DOHH2 (cell line): ENCODE measurements at regions not wholly inside any gene's neighbourhood (a gene's known extent, or its start where the extent isn't known, plus 50 kb on each side); places are given as distances from the start of the nearest gene placed in this dataset.

ENCODE experiments used
- H3F3A ChIP-seq: fragments of 200-600 bp; sonication (generic), shearing (Covaris generic); 2 replicates; pipeline ENCODE4 v1.6.0; 2016; ENCODE audit warnings: antibody characterized with exemption, mild to moderate bottlenecking; ENCODE audit not compliant: control insufficient read depth, insufficient read depth
- H3K27ac ChIP-seq: fragments of 200-600 bp; sonication (generic); 2 replicates; pipeline ENCODE4 v1.5.1; 2014; ENCODE audit warnings: low read depth, mild to moderate bottlenecking, low read length, moderate library complexity
- H3K27me3 ChIP-seq: fragments of 200-600 bp; sonication (generic); 2 replicates; pipeline ENCODE4 v1.6.1; 2014; ENCODE audit warnings: mild to moderate bottlenecking, low read length, mixed read lengths; ENCODE audit not compliant: control insufficient read depth
- H3K36me3 ChIP-seq: fragments of 200-600 bp; sonication (generic); 2 replicates; pipeline ENCODE4 v1.6.1; 2014; ENCODE audit warnings: mild to moderate bottlenecking, low read length, moderate library complexity, mixed read lengths; ENCODE audit not compliant: control insufficient read depth
- H3K4me1 ChIP-seq: fragments of 200-600 bp; sonication (generic); 2 replicates; pipeline ENCODE4 v1.6.1; 2014; ENCODE audit warnings: mild to moderate bottlenecking, low read length, mixed read lengths; ENCODE audit not compliant: control insufficient read depth
- H3K4me2 ChIP-seq: fragments of 200-600 bp; sonication (generic); 2 replicates; pipeline ENCODE4 v1.6.0; 2014; ENCODE audit warnings: mild to moderate bottlenecking, low read length, moderate library complexity
- H3K4me3 ChIP-seq: fragments of 200-600 bp; sonication (generic); 2 replicates; pipeline ENCODE4 v1.5.1; 2014; ENCODE audit warnings: mild to moderate bottlenecking, low read length, mixed read lengths
- H3K79me2 ChIP-seq: fragments of 200-600 bp; sonication (generic); 2 replicates; pipeline ENCODE4 v1.6.1; 2014; ENCODE audit warnings: mild to moderate bottlenecking, low read length, mixed read lengths; ENCODE audit not compliant: control insufficient read depth
- H3K9me2 ChIP-seq: fragments of 200-600 bp; sonication (generic); replicated peaks from 2 replicates; pipeline ENCODE4 v1.6.1; 2014; ENCODE audit warnings: mild to moderate bottlenecking, low read length, mixed read lengths; ENCODE audit not compliant: control insufficient read depth
- H3K9me3 ChIP-seq: fragments of 200-600 bp; sonication (generic); 2 replicates; pipeline ENCODE4 v1.6.1; 2014; ENCODE audit warnings: antibody characterized with exemption, low read length, mixed read lengths; ENCODE audit not compliant: control insufficient read depth, insufficient read depth
- H4K20me1 ChIP-seq: fragments of 200-600 bp; sonication (generic); 2 replicates; pipeline ENCODE4 v1.6.0; 2014; ENCODE audit warnings: low read depth, mild to moderate bottlenecking, antibody characterized with exemption, low read length, moderate library complexity; ENCODE audit not compliant: control insufficient read depth, insufficient read depth
- EZH2phosphoT487 ChIP-seq: fragments of 200-600 bp; sonication (generic); IDR thresholded peaks from 2 replicates; pipeline ENCODE4 v1.6.1; 2017; ENCODE audit warnings: borderline replicate concordance, mild to moderate bottlenecking, antibody characterized with exemption, low read length, moderate library complexity, mixed read lengths
- TF ChIP-seq, protein P1 (sequence below): fragments of 200-600 bp; sonication (generic); IDR thresholded peaks from one replicate; pipeline ENCODE4 v1.5.1; 2014; ENCODE audit warnings: antibody characterized with exemption, mild to moderate bottlenecking, low read depth, low read length; ENCODE audit not compliant: poor library complexity, severe bottlenecking

- Histone ChIP-seq H3K36me3 (no peaks in the 10 kb centered on the region), H3K4me1 (peaks cover 23% of the 10 kb centered on the region), H3K9me3 (peaks cover 14% of the 10 kb centered on the region; the same call in 1 of the 2 replicates), H3K4me3 (peak overlapping the region; percentile 19), H3F3A (no peaks in the 10 kb centered on the region), H4K20me1 (no peaks in the 10 kb centered on the region), H3K79me2 (no peaks in the 10 kb centered on the region), H3K27me3 (no peaks in the 10 kb centered on the region), H3K27ac (peak overlapping the region; percentile 56), H3K9me2 (no peaks in the 10 kb centered on the region), H3K4me2 (peak overlapping the region; percentile 39)
- TF ChIP-seq EZH2phosphoT487 = no peak
- TF ChIP-seq, protein P1, sequence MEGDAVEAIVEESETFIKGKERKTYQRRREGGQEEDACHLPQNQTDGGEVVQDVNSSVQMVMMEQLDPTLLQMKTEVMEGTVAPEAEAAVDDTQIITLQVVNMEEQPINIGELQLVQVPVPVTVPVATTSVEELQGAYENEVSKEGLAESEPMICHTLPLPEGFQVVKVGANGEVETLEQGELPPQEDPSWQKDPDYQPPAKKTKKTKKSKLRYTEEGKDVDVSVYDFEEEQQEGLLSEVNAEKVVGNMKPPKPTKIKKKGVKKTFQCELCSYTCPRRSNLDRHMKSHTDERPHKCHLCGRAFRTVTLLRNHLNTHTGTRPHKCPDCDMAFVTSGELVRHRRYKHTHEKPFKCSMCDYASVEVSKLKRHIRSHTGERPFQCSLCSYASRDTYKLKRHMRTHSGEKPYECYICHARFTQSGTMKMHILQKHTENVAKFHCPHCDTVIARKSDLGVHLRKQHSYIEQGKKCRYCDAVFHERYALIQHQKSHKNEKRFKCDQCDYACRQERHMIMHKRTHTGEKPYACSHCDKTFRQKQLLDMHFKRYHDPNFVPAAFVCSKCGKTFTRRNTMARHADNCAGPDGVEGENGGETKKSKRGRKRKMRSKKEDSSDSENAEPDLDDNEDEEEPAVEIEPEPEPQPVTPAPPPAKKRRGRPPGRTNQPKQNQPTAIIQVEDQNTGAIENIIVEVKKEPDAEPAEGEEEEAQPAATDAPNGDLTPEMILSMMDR = no peak
Observed at GRCh38 chr2:236862961-236863728, 222.5 kb upstream of the COPS8 start.

GRCh38 chr2:236863729-236864126 lies 222.0 kb upstream of the COPS8 start:
- H3K27ac ChIP-seq = peak overlapping the region; percentile 56
- H3K4me2 ChIP-seq = peak overlapping the region; percentile 39

DNA sequence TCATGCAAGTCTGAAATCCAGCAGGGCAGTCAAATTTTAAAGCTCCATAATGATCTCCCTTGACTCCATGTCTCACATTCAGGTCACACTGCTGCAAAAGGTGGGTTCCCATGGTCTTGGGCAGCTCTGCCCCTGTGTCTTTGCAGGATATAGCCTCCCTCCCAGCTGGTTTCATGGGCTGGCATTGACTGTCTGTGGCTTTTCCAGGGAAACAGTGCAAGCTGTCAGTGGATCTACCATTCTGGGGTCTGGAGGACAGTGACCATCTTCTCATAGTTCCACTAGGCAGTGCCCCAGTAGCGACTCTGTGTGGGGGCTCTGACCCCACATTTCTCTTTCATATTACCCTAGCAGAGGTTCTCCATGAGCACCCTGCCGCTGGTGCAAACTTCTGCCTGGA lies 220.6 kb upstream of the COPS8 start:
- no peak overlapping the region for H3K4me3 ChIP-seq
- H3K27ac ChIP-seq = no peak overlapping the region
- H3K9me2 ChIP-seq = no peaks in the 10 kb centered on the region

More at GRCh38 chr2:236863729-236864126, 222.0 kb upstream of the COPS8 start:
- H4K20me1 ChIP-seq = no peaks in the 10 kb centered on the region
- no peaks in the 10 kb centered on the region for H3K27me3 ChIP-seq
- H3K4me1 ChIP-seq = peaks cover 23% of the 10 kb centered on the region
- no peaks in the 10 kb centered on the region for H3K36me3 ChIP-seq
- TF ChIP-seq, protein P1 = no peak
- no peak for TF ChIP-seq EZH2phosphoT487
- peak overlapping the region; percentile 19 for H3K4me3 ChIP-seq
- no peaks in the 10 kb centered on the region for H3F3A ChIP-seq
- no peaks in the 10 kb centered on the region for H3K9me2 ChIP-seq
- H3K79me2 ChIP-seq = no peaks in the 10 kb centered on the region
- peaks cover 14% of the 10 kb centered on the region; the same call in 1 of the 2 replicates for H3K9me3 ChIP-seq

More for the DNA sequence above, 220.6 kb upstream of the COPS8 start:
- H3K79me2 ChIP-seq = no peaks in the 10 kb centered on the region
- TF ChIP-seq, protein P1 = no peak
- H4K20me1 ChIP-seq = no peaks in the 10 kb centered on the region
- H3K27me3 ChIP-seq = no peaks in the 10 kb centered on the region
- no peaks in the 10 kb centered on the region for H3F3A ChIP-seq
- H3K9me3 ChIP-seq = peaks cover 14% of the 10 kb centered on the region; the same call in 1 of the 2 replicates
- H3K4me1 ChIP-seq = peaks cover 23% of the 10 kb centered on the region
- H3K4me2 ChIP-seq = no peak overlapping the region
- H3K36me3 ChIP-seq = no peaks in the 10 kb centered on the region
